A673 (cell line): ENCODE measurements at regions not wholly inside any gene's neighbourhood (a gene's known extent, or its start where the extent isn't known, plus 50 kb on each side); places are given as distances from the start of the nearest gene placed in this dataset.

Source experiments
- EZH2 ChIP-seq: fragments of 200-600 bp; sonication (generic); IDR thresholded peaks from 2 replicates; pipeline ENCODE4 v1.6.1; 2017; ENCODE audit warnings: borderline replicate concordance, low read depth, mild to moderate bottlenecking, mixed read lengths, antibody characterized with exemption, low read length; ENCODE audit not compliant: poor library complexity, severe bottlenecking
- TF ChIP-seq, protein P1 (sequence below): fragments of 300-800, 200-600 bp; sonication (generic); conservative IDR thresholded peaks from 2 replicates; pipeline ENCODE4 v1.5.1; 2017; ENCODE audit warnings: low read depth, mild to moderate bottlenecking, antibody characterized with exemption, low read length, moderate library complexity, mixed read lengths

DNA sequence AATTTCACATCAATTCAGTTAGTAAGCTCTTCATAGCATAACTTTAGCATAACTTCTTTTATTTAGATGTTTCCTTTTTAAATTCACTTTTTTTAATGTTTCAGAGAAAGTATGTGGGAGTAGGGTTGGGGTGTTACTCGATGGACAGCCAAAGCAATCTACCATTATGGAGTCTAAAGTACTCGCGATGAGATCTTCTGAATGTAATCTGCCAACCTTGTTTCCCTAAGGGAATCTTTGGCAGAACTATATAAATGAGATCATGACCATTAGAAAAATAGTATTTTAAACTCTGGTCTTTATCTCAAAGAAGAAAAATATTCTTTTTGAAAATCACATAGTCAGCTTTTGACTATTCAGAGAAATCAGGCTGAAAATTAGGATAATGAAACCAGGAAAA, 103.9 kb downstream of the BBS10 start:
- no peak for TF ChIP-seq EZH2
- TF ChIP-seq, protein P1, sequence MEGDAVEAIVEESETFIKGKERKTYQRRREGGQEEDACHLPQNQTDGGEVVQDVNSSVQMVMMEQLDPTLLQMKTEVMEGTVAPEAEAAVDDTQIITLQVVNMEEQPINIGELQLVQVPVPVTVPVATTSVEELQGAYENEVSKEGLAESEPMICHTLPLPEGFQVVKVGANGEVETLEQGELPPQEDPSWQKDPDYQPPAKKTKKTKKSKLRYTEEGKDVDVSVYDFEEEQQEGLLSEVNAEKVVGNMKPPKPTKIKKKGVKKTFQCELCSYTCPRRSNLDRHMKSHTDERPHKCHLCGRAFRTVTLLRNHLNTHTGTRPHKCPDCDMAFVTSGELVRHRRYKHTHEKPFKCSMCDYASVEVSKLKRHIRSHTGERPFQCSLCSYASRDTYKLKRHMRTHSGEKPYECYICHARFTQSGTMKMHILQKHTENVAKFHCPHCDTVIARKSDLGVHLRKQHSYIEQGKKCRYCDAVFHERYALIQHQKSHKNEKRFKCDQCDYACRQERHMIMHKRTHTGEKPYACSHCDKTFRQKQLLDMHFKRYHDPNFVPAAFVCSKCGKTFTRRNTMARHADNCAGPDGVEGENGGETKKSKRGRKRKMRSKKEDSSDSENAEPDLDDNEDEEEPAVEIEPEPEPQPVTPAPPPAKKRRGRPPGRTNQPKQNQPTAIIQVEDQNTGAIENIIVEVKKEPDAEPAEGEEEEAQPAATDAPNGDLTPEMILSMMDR: no peak
